Calu3 (cell line): ENCODE measurements at regions not wholly inside any gene's neighbourhood (a gene's known extent, or its start where the extent isn't known, plus 50 kb on each side); places are given as distances from the start of the nearest gene placed in this dataset.

ENCODE experiments used
- BruUV-seq: library from RNA; stranded (reverse); fragments of 400-500 nt; replicated peaks from 2 replicates; lab custom pipeline; 2021; lab: Mats Ljungman, UMichigan
- CTCF ChIA-PET: fragments of 300-600 bp; sonication (Branson Sonifier 250); formaldehyde crosslinking; loops from one replicate; lab custom pipeline; 2022; ENCODE audit warnings: antibody characterized with exemption; lab: Charles Lee
- DNase-seq: peaks from one replicate; pipeline ENCODE4 v3.0.0; 2022
- H3K27ac Mint-ChIP-seq: one replicate; pipeline ENCODE4 v1.8.0; 2022; ENCODE audit warnings: mixed read lengths; ENCODE audit not compliant: unreplicated experiment
- H3K27me3 Mint-ChIP-seq: one replicate; pipeline ENCODE4 v1.8.0; 2022; ENCODE audit warnings: mixed read lengths; ENCODE audit not compliant: unreplicated experiment
- H3K36me3 Mint-ChIP-seq: one replicate; pipeline ENCODE4 v1.8.0; 2022; ENCODE audit warnings: mild to moderate bottlenecking, moderate library complexity, mixed read lengths; ENCODE audit not compliant: insufficient read depth, unreplicated experiment
- H3K4me1 Mint-ChIP-seq: one replicate; pipeline ENCODE4 v1.8.0; 2022; ENCODE audit warnings: mild to moderate bottlenecking, low read depth, mixed read lengths; ENCODE audit not compliant: unreplicated experiment
- H3K4me3 Mint-ChIP-seq: one replicate; pipeline ENCODE4 v1.8.0; 2022; ENCODE audit warnings: mild to moderate bottlenecking, low read depth, moderate library complexity, mixed read lengths; ENCODE audit not compliant: unreplicated experiment
- H3K9me3 Mint-ChIP-seq: one replicate; pipeline ENCODE4 v1.8.0; 2022; ENCODE audit warnings: low read depth, mixed read lengths; ENCODE audit not compliant: unreplicated experiment
- intact Hi-C: fragments of 100-400 bp; cut with micrococcal nuclease; formaldehyde crosslinking; loops from one replicate; pipeline ENCODE4 v1.10.0; 2022; ENCODE audit not compliant: unreplicated experiment
- TF ChIP-seq, protein P1 (sequence below): fragments of 200-600 bp; IDR thresholded peaks from one replicate; pipeline ENCODE4 v1.8.0; 2022; ENCODE audit warnings: antibody characterized with exemption; ENCODE audit not compliant: unreplicated experiment

GRCh38 chr14:85250414-85251189 is 279.3 kb upstream of the FLRT2 start:
- Mint-ChIP-seq H3K9me3 (no peaks in the 10 kb centered on the region), H3K4me3 (no peak overlapping the region), H3K4me1 (no peaks in the 10 kb centered on the region), H3K36me3 (no peaks in the 10 kb centered on the region), H3K27ac (no peak overlapping the region), H3K27me3 (no peaks in the 10 kb centered on the region)
- intact Hi-C loops = no loop called here
- no TSS peak for BruUV-seq
- no peak for DNase-seq
- CTCF ChIA-PET = interaction anchor here (0.6 kb wide), 1 partner anchor 60 kb away, joined by 4 read pairs; no protein-coding TSS in a partner anchor
- TF ChIP-seq, protein P1, sequence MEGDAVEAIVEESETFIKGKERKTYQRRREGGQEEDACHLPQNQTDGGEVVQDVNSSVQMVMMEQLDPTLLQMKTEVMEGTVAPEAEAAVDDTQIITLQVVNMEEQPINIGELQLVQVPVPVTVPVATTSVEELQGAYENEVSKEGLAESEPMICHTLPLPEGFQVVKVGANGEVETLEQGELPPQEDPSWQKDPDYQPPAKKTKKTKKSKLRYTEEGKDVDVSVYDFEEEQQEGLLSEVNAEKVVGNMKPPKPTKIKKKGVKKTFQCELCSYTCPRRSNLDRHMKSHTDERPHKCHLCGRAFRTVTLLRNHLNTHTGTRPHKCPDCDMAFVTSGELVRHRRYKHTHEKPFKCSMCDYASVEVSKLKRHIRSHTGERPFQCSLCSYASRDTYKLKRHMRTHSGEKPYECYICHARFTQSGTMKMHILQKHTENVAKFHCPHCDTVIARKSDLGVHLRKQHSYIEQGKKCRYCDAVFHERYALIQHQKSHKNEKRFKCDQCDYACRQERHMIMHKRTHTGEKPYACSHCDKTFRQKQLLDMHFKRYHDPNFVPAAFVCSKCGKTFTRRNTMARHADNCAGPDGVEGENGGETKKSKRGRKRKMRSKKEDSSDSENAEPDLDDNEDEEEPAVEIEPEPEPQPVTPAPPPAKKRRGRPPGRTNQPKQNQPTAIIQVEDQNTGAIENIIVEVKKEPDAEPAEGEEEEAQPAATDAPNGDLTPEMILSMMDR = no peak

- CTCF ChIA-PET = no interaction called here
- BruUV-seq = no TSS peak
- Mint-ChIP-seq H3K36me3 (no peaks in the 10 kb centered on the region), H3K9me3 (no peaks in the 10 kb centered on the region), H3K4me1 (no peaks in the 10 kb centered on the region), H3K4me3 (no peak overlapping the region), H3K27ac (no peak overlapping the region), H3K27me3 (no peaks in the 10 kb centered on the region)
- DNase-seq = no peak
- TF ChIP-seq, protein P1 = no peak
- intact Hi-C loops = no loop called here
Observed at GRCh38 chr14:85252011-85252410, 277.9 kb upstream of the FLRT2 start.

- H3K4me1 Mint-ChIP-seq = no peaks in the 10 kb centered on the region
- BruUV-seq = no TSS peak
- CTCF ChIA-PET = no interaction called here
- no peaks in the 10 kb centered on the region for H3K36me3 Mint-ChIP-seq
- no peak overlapping the region for H3K27ac Mint-ChIP-seq
- TF ChIP-seq, protein P1 = no peak
- peaks cover 5% of the 10 kb centered on the region for H3K9me3 Mint-ChIP-seq
- no peak for DNase-seq
- H3K4me3 Mint-ChIP-seq = no peak overlapping the region
- intact Hi-C loops = no loop called here
- H3K27me3 Mint-ChIP-seq = no peaks in the 10 kb centered on the region
Observed at GRCh38 chr14:85254711-85255110, 275.2 kb upstream of the FLRT2 start.

DNA sequence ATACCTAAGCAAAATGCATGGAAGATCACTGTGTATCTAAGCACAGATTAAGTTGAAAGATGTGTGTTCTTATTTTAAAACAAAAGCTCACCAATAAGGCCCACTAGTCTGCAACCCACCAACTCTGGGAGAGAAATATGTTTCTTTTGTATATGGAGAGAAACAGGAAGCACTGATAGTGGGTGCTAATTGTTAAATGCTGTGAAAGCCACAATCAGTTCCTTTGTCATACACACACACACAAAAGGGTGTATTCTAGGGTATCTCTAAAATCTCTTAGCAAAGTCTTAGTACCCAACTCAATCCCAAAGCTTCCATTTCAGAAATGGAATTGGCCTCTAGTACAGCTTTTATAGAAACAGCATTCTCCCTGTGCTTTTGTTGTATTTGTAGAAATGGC is 272.7 kb upstream of the FLRT2 start:
- Mint-ChIP-seq H3K9me3 (peaks cover 12% of the 10 kb centered on the region), H3K36me3 (no peaks in the 10 kb centered on the region), H3K27me3 (no peaks in the 10 kb centered on the region), H3K27ac (no peak overlapping the region), H3K4me1 (no peaks in the 10 kb centered on the region), H3K4me3 (no peak overlapping the region)
- BruUV-seq = no TSS peak
- CTCF ChIA-PET = no interaction called here
- TF ChIP-seq, protein P1 = no peak
- intact Hi-C loops = no loop called here
- DNase-seq = no peak
